Activated CD4-positive, CD25-positive, alpha-beta regulatory T cell treated with anti-CD3 and anti-CD28 coated beads, Interleukin-2, amount 50 U/mL, for 24 hours (primary cell): ENCODE measurements at regions not wholly inside any gene's neighbourhood (a gene's known extent, or its start where the extent isn't known, plus 50 kb on each side); places are given as distances from the start of the nearest gene placed in this dataset.
"Not testable (repeated sequence)": the region's sequence is repeated elsewhere in the genome, so short reads cannot be mapped to it uniquely, and the experiment has no call there.

Experiments
- ATAC-seq, 2 donors: fragments of 150-1000 bp; cut with Tn5 transposase; one replicate each; pipeline ENCODE4 v1.10.0; 2021; ENCODE audit warnings: mild to moderate bottlenecking in 1 of 2, moderate library complexity in 1 of 2

DNA sequence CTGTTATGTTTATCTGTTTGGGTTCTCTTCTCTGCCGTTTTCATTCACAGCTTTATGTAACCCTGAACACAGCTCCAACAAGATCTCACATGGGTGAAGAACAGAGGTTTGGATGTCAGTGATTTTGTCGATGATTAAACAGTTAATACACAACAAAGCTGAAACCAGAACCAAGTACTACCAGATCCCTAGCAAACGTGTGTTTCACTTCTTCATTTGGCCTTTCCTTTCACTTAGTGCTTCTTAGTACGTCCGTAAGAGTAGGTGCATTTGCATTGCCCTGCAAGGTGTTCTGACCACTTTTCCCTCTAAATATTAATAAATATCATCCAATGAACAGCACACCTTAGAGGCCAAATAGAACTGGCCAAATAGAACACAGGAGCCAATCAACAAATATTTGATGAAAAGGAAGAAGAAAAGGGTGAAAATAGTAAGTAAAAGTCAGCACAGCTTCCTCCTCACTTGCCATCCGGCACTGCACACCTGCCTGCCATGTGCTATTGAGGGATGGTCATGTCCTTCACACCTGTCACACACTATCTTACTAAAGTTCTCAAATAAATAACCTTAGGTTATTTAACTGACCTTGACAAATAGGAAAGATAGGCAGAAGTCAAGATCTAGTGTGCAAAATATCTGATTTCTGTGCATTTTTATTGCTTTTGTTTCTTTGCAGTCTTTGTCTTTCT is 252.6 kb upstream of the ANKRD30A start:
- ATAC-seq: no peak

GRCh38 chr10:36840788-36841187 is 284.6 kb upstream of the ANKRD30A start:
- ATAC-seq: no peak

DNA sequence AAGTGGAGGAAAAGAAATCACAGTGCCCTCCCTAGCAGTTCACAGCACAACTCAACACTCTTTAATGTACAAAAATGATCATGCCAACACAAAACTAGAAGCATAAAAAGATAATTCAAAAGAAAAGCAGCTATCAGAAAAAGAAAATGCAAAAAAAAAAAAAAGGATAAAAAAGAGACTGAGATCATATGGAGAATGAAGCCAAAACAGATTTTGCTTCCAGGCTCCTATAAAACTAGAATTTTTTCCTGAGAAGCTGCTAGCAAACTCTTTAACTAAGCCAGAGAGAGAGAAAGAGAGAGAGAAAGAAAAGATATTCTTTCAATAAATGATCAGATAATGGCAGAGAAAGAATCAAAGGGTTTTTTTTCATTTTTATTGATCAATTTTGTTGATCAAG is 288.0 kb upstream of the ANKRD30A start:
- no peak for ATAC-seq

DNA sequence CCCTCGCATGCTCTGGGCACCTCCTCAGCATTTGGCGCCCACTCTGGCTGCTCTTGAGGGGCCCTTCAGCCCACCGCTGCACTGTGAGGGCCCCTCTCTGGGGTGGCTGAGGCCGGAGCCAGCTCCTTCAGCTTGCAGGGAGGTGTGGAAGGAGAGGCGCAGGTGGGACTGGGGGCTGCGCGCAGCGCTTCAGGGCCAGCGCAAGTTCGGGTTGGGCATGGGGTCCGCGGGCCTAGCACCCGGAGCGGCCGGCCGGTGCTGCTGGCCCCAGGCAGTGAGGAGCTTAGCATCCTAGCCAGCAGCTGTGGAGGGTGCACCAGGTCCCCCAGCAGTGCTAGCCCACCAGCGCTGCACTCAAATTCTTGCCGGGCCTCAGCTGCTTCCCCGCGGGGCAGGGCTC is 305.6 kb upstream of the ANKRD30A start:
- ATAC-seq: no peak

- no peak for ATAC-seq
Observed at GRCh38 chr10:36817898-36818297, 307.5 kb upstream of the ANKRD30A start.

DNA sequence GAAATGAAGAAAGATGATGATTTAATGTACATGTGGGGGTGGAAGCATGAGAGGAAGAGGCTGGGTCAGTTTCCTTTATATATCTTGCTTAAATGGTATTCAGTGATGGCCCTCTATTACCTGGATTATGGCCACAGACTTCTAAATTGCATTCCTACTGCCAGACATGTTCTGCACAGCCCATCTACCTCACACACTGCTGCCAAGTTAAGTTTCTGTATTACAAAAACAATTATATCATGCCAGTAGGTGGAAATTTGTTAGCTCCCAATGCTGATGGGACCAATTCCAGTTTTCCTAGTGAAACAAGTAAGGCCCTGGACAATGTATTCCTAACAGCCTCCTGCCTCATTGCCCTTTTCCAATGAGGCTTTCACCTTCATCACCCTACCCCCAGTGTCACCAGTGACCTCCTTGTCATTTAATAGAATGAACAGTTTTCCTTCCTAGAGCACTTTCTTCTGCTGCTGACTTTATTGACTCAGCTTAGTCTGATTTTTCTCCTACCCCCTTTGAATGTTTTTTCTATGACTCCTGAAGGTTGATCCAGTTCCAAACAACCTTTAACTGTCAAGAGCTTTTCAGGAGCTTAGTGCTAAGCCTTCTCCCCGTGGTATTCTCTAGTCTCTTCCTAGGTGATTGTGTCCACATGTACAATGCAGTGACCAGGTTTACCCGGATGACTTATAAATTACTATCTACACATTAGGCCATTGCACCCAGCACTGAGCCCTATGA is 316.6 kb upstream of the ANKRD30A start:
- no peak for ATAC-seq

GRCh38 chr10:36803229-36803628 is 322.2 kb upstream of the ANKRD30A start:
- ATAC-seq: no peak

DNA sequence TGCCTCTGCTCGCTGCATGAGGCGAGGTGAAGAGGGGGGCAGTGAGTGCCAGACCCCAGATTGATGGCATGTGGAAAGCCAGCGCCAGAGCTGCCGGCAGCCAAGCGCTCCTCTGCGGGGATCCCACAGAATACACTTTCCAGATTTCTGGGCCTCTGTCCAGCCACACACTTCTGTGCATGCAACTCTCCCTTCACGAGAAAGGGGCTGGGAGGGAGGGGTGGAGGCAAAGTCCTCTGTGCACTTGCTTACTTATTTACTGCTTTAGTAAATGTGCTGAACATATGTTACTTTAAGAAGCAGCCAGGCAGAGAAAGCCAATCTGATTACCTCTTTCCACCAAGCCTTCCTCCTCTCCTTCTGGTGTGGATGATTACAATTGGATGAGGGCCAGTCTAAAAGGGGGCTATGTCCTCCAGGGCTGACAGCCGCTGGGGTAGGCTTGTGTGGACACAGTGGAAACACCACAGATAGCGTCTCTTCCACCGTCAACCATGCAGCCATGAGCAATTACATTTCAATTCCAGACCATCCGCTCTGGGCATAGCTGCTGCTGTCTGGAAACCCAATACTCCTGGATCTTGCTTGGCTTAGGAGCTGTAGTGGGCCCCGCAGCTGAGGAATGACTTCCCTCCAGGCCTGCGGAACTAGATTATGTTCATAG is 322.8 kb upstream of the ANKRD30A start:
- ATAC-seq: no peak

- ATAC-seq: no peak
Observed at GRCh38 chr10:36801660-36802059, 323.7 kb upstream of the ANKRD30A start.

- ATAC-seq: no peak
Observed at GRCh38 chr10:36794981-36795380, 330.4 kb upstream of the ANKRD30A start.

DNA sequence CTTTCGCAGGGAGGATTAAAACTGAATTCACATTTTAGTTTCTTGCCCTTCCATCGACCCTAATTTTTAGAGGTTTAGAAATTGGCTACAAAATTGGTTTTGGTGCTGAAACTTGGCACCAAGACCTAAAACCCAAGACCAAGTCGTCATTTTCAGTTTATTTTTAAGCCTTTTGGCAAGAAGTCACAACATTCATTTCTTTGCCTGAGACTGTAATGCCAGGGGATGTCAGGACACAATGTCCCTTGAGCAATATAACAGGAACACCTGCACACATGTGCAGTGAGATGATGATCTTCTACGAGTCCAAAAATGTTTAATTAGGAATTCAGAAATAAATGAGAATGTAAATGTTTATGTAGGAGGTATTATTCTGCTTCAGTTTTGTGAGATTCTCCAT is 335.4 kb upstream of the ANKRD30A start:
- no peak for ATAC-seq

GRCh38 chr10:36788152-36788551 is 337.2 kb upstream of the ANKRD30A start:
- ATAC-seq: no peak

DNA sequence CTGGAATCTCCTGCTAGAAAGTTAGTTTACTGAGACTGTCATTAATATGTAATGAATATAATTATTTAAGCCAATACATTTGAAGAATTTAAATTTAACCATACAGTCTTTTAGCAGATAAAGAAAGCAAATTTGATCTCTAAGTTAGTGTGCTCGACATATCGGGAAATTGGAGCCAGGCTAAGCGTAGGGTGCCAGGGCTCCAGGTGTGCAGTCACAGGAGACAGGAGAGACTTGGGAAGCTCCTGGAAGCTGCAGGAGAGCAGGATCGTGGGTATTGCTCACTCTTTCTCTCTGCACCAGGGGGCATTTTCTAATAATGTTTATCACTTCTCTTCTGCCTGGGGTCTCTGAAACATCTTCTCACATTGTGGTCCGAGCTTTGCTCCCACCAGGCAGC is 342.0 kb upstream of the ANKRD30A start:
- ATAC-seq: no peak

- no peak for ATAC-seq
Observed at GRCh38 chr10:36781570-36781969, 343.8 kb upstream of the ANKRD30A start.

GRCh38 chr10:36780158-36780557 is 345.2 kb upstream of the ANKRD30A start:
- ATAC-seq: no peak

DNA sequence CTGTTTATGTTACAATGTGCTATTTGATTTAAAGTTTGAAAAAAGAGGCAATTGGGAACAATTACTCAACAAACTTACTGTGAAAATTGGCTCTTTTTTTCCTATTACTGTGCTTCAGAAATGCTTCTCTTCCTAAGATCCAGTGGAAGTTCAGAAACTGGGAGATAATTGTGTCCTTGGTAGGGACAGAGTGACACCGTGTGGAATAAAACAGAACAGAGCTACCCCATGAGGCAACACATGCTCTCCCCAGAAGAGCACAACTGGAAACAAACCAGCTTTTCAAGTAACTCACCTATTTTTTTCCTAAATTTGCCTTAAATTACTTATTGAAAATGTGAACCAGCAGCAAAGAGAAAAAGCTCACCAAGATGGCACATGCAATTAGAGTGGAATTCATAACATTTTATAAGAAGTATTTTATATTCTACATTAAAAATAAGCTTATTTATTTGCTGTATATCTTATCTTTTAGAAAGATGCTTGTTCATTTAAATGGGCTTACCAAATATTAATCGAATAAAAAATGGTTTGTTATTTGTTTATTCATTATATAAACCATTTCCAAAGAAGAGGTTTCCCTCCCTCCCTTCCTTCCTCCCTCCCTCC is 346.1 kb upstream of the ANKRD30A start:
- no peak for ATAC-seq

- ATAC-seq: no peak
Observed at GRCh38 chr10:36778651-36779050, 346.7 kb upstream of the ANKRD30A start.

- no peak for ATAC-seq
Observed at GRCh38 chr10:36773652-36774051, 351.7 kb upstream of the ANKRD30A start.

DNA sequence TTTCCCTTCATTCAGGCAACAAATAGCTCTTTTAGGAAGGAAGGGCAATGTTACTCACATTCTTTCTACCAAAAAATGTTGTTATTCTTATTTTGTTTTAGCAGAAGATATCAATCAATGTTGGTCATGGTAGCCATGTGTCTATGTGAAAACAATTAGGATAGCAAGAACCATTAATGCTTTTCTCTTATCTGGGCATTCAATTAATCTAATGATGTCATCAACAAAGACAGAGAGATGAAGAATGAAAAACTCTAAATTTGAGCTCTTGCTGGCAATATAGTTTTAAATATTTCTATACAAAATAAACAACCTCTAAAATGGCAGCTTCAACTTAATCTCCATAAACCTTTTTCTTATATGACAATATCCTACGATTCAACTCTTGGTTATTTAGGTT is 353.7 kb upstream of the ANKRD30A start:
- no peak for ATAC-seq

- ATAC-seq: not testable (repeated sequence)
Observed at GRCh38 chr10:36769741-36770140, 355.7 kb upstream of the ANKRD30A start.

DNA sequence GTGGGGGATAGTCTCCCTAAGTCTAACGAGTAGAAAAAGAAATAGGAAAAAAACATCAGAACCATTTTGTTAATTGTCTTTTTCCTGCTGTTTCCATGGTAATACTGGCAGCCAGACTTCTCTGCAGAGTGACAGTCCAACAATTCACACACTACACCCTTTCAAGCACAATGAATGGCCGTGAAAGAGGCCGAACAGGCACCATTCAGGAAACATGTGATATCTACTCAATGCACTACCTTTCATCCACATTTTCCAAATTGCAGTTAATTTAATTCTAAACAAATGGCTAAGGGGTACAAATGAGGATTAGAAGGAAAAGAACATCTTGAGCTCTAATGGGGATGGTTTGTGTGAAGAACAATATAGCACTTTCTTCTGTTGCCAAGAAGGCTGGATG is 358.5 kb upstream of the ANKRD30A start:
- ATAC-seq: no peak

DNA sequence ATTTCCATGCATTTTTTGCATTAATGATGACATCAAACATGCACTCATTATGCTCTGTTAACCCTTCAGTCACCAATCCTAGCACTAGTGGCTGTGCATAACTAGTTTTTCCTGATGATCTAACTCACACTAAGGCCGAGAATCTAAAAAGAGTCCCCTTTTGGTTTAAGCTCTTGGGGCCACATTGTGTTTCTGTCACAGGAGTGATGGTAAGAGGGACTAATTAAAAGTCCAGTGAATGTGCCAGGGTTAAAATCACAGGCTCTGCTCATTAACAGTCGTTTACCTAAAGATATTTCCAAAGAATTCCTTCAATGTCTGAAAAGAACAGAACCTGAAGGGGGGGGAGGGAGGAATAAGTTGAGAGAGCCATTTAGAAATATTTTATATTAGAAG is 359.0 kb upstream of the ANKRD30A start:
- ATAC-seq: no peak

DNA sequence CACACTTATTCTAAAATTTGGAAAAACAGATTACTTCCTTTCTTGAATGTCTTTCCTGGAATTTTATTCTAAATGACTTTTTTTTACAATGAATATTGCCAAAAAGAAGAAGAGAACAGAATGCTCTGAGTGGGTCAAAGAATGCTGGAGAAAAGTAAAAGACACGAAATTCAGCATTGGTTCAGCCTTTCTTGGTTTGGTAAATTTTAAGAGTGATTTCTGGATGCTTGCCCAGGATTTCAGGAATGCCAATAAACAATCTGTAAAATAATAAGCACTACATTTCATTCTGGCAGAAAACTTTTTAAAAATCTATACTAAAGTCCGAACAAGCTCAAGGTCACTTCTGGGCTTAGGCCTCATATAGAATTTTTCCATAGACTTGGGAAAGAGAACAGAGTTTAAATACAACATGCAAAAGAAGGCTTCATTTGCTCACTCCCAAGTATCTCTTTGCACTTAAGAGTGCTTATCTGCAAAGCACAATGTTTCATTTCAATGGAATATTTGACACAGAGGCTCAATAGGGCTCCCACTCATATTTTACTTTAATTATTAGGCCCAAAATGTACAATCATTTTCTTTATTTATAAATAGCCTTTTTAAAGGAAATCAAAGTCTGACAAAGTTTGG is 359.5 kb upstream of the ANKRD30A start:
- ATAC-seq: no peak
